Keratinocyte (primary cell): ENCODE measurements at regions not wholly inside any gene's neighbourhood (a gene's known extent, or its start where the extent isn't known, plus 50 kb on each side); places are given as distances from the start of the nearest gene placed in this dataset.

Source experiments
- DNase-seq: peaks from one replicate; pipeline ENCODE4 v3.0.0-alpha.2; 2011; ENCODE audit warnings: low read depth, missing footprints, low spot score
- FAIRE-seq: peaks from 2 replicates; lab custom pipeline; 2011; peaks lifted over from hg19 to GRCh38; lab: Jason Lieb, UNC
- H2AFZ ChIP-seq: 2 replicates; pipeline ENCODE4 v1.6.0; 2012; ENCODE audit warnings: low read length, control low read depth, inconsistent platforms; ENCODE audit not compliant: control insufficient read depth
- H3K27ac ChIP-seq: 2 replicates; pipeline ENCODE4 v1.5.1; 2011; ENCODE audit warnings: low read length; ENCODE audit not compliant: control insufficient read depth, insufficient read depth
- H3K27me3 ChIP-seq: 3 replicates; pipeline ENCODE4 v1.6.0; 2011; ENCODE audit warnings: low read length; ENCODE audit not compliant: control insufficient read depth, insufficient read depth; ENCODE audit errors: extremely low read depth
- H3K36me3 ChIP-seq, 2 experiments: 2 replicates in 1 of 2; 3 replicates in 1 of 2; pipeline ENCODE4 v1.5.1; 2011; ENCODE audit warnings: low read length in 2 of 2, mild to moderate bottlenecking in 1 of 2; ENCODE audit not compliant: control insufficient read depth in 2 of 2, insufficient read depth in 2 of 2; ENCODE audit errors: extremely low read depth in 1 of 2
- H3K4me1 ChIP-seq: 3 replicates; pipeline ENCODE4 v1.5.1; 2011; ENCODE audit warnings: low read length; ENCODE audit not compliant: control insufficient read depth, insufficient read depth; ENCODE audit errors: extremely low read depth
- H3K4me2 ChIP-seq: 3 replicates; pipeline ENCODE4 v1.6.0; 2011; ENCODE audit warnings: low read depth, low read length; ENCODE audit not compliant: control insufficient read depth, insufficient read depth; ENCODE audit errors: extremely low read depth
- H3K4me3 ChIP-seq, 3 experiments: fragments of 200-600 bp in 1 of 3; sonication (generic) in 1 of 3; 2 replicates in 2 of 3; 3 replicates in 1 of 3; pipeline ENCODE4 v1.5.1; 2011 to 2016; ENCODE audit warnings: low read length in 3 of 3, mild to moderate bottlenecking in 3 of 3, control low read depth in 2 of 3, inconsistent platforms in 1 of 3, low read depth in 1 of 3, mixed read lengths in 1 of 3, mixed run types in 1 of 3, moderate library complexity in 1 of 3; ENCODE audit not compliant: control insufficient read depth in 2 of 3, insufficient read depth in 2 of 3; ENCODE audit errors: extremely low read depth in 1 of 3
- H3K79me2 ChIP-seq: 2 replicates; pipeline ENCODE4 v1.6.0; 2012; ENCODE audit warnings: low read length; ENCODE audit not compliant: control insufficient read depth, insufficient read depth
- H3K9ac ChIP-seq: 3 replicates; pipeline ENCODE4 v1.6.0; 2011; ENCODE audit warnings: low read length; ENCODE audit not compliant: control insufficient read depth, insufficient read depth; ENCODE audit errors: extremely low read depth
- H3K9me1 ChIP-seq: 3 replicates; pipeline ENCODE4 v1.6.0; 2011; ENCODE audit warnings: low read length; ENCODE audit not compliant: control insufficient read depth, insufficient read depth; ENCODE audit errors: extremely low read depth
- H3K9me3 ChIP-seq: 2 replicates; pipeline ENCODE4 v1.5.1; 2012; ENCODE audit warnings: low read depth, low read length; ENCODE audit not compliant: control insufficient read depth
- H4K20me1 ChIP-seq: 3 replicates; pipeline ENCODE4 v1.6.0; 2011; ENCODE audit warnings: low read length; ENCODE audit not compliant: control insufficient read depth, insufficient read depth; ENCODE audit errors: extremely low read depth
- EZH2 ChIP-seq: IDR thresholded peaks from one replicate; pipeline ENCODE4 v1.6.1; 2012; ENCODE audit warnings: inconsistent platforms, mild to moderate bottlenecking, low read length, moderate library complexity
- dilution Hi-C: fragments of 300-500 bp; cut with MboI; formaldehyde crosslinking; loops from one replicate; pipeline ENCODE4 v1.7.0; 2020; ENCODE audit warnings: low sequenced_read_pairs; ENCODE audit not compliant: extremely low pct_ligation_motif_present
- TF ChIP-seq, protein P1 (sequence below), 3 experiments: IDR thresholded peaks in 1 of 3; conservative IDR thresholded peaks in 1 of 3; optimal IDR thresholded peaks in 1 of 3; 2 replicates in 2 of 3; 3 replicates in 1 of 3; pipeline versions ENCODE3 to v1.5.1; 2011; ENCODE audit warnings: low read length in 3 of 3, mild to moderate bottlenecking in 3 of 3, moderate library complexity in 2 of 3, control low read depth in 1 of 3, inconsistent platforms in 1 of 3; ENCODE audit not compliant: insufficient read depth in 2 of 3; ENCODE audit errors: extremely low read depth in 1 of 3

DNA sequence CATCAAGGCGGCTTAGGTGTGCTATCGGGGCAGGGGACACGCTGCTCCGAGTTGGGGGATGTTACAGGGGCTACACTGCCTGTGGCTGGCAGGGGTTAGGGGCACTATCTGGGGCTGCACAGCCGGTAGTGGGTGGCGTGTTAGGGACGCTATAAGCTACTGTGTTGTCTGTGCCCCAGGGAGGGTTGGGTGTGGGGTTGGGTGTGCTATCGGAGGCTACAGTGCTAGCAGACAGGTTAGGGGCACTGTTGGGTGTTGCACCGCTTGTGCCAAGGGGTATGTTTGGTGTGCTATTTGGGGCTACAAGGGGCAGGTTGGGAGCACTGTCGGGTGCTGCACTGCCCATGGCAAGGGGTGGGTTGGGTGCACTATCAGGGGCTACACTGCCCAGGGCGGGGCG, 120.2 kb upstream of the VPREB1 start:
- H3K9ac ChIP-seq = no peak overlapping the region
- dilution Hi-C loops = no loop called here

GRCh38 chr22:22123960-22124278, 120.7 kb upstream of the VPREB1 start:
- Histone ChIP-seq H4K20me1 (no peaks in the 10 kb centered on the region), H3K4me2 (no peak overlapping the region), H3K27me3 (no peaks in the 10 kb centered on the region), H3K27ac (no peak overlapping the region), H3K4me1 (no peaks in the 10 kb centered on the region), H3K9ac (no peak overlapping the region), H3K9me3 (no peaks in the 10 kb centered on the region), H3K36me3 (no peaks in the 10 kb centered on the region), H2AFZ (no peak overlapping the region), H3K4me3 (no peak overlapping the region), H3K9me1 (no peaks in the 10 kb centered on the region), H3K79me2 (no peaks in the 10 kb centered on the region)
- TF ChIP-seq, protein P1, sequence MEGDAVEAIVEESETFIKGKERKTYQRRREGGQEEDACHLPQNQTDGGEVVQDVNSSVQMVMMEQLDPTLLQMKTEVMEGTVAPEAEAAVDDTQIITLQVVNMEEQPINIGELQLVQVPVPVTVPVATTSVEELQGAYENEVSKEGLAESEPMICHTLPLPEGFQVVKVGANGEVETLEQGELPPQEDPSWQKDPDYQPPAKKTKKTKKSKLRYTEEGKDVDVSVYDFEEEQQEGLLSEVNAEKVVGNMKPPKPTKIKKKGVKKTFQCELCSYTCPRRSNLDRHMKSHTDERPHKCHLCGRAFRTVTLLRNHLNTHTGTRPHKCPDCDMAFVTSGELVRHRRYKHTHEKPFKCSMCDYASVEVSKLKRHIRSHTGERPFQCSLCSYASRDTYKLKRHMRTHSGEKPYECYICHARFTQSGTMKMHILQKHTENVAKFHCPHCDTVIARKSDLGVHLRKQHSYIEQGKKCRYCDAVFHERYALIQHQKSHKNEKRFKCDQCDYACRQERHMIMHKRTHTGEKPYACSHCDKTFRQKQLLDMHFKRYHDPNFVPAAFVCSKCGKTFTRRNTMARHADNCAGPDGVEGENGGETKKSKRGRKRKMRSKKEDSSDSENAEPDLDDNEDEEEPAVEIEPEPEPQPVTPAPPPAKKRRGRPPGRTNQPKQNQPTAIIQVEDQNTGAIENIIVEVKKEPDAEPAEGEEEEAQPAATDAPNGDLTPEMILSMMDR (optimal IDR thresholded peaks at IDR 0.05 in 1 of 3, IDR thresholded peaks at IDR 0.05 in 1 of 3, conservative IDR thresholded peaks at IDR 0.05 in 1 of 3; ENCODE audit: extremely low read depth in 1 of 3, insufficient read depth in 2 of 3, low read length in 3 of 3) = no peak
- TF ChIP-seq EZH2 = no peak
- FAIRE-seq (no peak), DNase-seq (no peak)
- dilution Hi-C loops = no loop called here

More for the DNA sequence above, 120.2 kb upstream of the VPREB1 start:
- Histone ChIP-seq H3K4me2 (no peak overlapping the region), H3K36me3 (no peaks in the 10 kb centered on the region), H3K79me2 (no peaks in the 10 kb centered on the region), H3K4me1 (no peaks in the 10 kb centered on the region), H4K20me1 (no peaks in the 10 kb centered on the region), H3K4me3 (no peak overlapping the region), H3K9me1 (no peaks in the 10 kb centered on the region), H3K27ac (no peak overlapping the region), H3K27me3 (no peaks in the 10 kb centered on the region), H2AFZ (no peak overlapping the region), H3K9me3 (no peaks in the 10 kb centered on the region)
- no peak for TF ChIP-seq EZH2
- TF ChIP-seq, protein P1 (optimal IDR thresholded peaks at IDR 0.05 in 1 of 3, IDR thresholded peaks at IDR 0.05 in 1 of 3, conservative IDR thresholded peaks at IDR 0.05 in 1 of 3; ENCODE audit: extremely low read depth in 1 of 3, insufficient read depth in 2 of 3, low read length in 3 of 3) = no peak
- DNase-seq = no peak
- no peak for FAIRE-seq
